DOHH2 (cell line): ENCODE measurements at regions not wholly inside any gene's neighbourhood (a gene's known extent, or its start where the extent isn't known, plus 50 kb on each side); places are given as distances from the start of the nearest gene placed in this dataset.

ENCODE experiments used
- H3F3A ChIP-seq: fragments of 200-600 bp; sonication (generic), shearing (Covaris generic); 2 replicates; pipeline ENCODE4 v1.6.0; 2016; ENCODE audit warnings: antibody characterized with exemption, mild to moderate bottlenecking; ENCODE audit not compliant: control insufficient read depth, insufficient read depth
- H3K27ac ChIP-seq: fragments of 200-600 bp; sonication (generic); 2 replicates; pipeline ENCODE4 v1.5.1; 2014; ENCODE audit warnings: low read depth, mild to moderate bottlenecking, low read length, moderate library complexity
- H3K27me3 ChIP-seq: fragments of 200-600 bp; sonication (generic); 2 replicates; pipeline ENCODE4 v1.6.1; 2014; ENCODE audit warnings: mild to moderate bottlenecking, low read length, mixed read lengths; ENCODE audit not compliant: control insufficient read depth
- H3K36me3 ChIP-seq: fragments of 200-600 bp; sonication (generic); 2 replicates; pipeline ENCODE4 v1.6.1; 2014; ENCODE audit warnings: mild to moderate bottlenecking, low read length, moderate library complexity, mixed read lengths; ENCODE audit not compliant: control insufficient read depth
- H3K4me1 ChIP-seq: fragments of 200-600 bp; sonication (generic); 2 replicates; pipeline ENCODE4 v1.6.1; 2014; ENCODE audit warnings: mild to moderate bottlenecking, low read length, mixed read lengths; ENCODE audit not compliant: control insufficient read depth
- H3K4me2 ChIP-seq: fragments of 200-600 bp; sonication (generic); 2 replicates; pipeline ENCODE4 v1.6.0; 2014; ENCODE audit warnings: mild to moderate bottlenecking, low read length, moderate library complexity
- H3K4me3 ChIP-seq: fragments of 200-600 bp; sonication (generic); 2 replicates; pipeline ENCODE4 v1.5.1; 2014; ENCODE audit warnings: mild to moderate bottlenecking, low read length, mixed read lengths
- H3K79me2 ChIP-seq: fragments of 200-600 bp; sonication (generic); 2 replicates; pipeline ENCODE4 v1.6.1; 2014; ENCODE audit warnings: mild to moderate bottlenecking, low read length, mixed read lengths; ENCODE audit not compliant: control insufficient read depth
- H3K9me2 ChIP-seq: fragments of 200-600 bp; sonication (generic); replicated peaks from 2 replicates; pipeline ENCODE4 v1.6.1; 2014; ENCODE audit warnings: mild to moderate bottlenecking, low read length, mixed read lengths; ENCODE audit not compliant: control insufficient read depth
- H3K9me3 ChIP-seq: fragments of 200-600 bp; sonication (generic); 2 replicates; pipeline ENCODE4 v1.6.1; 2014; ENCODE audit warnings: antibody characterized with exemption, low read length, mixed read lengths; ENCODE audit not compliant: control insufficient read depth, insufficient read depth
- H4K20me1 ChIP-seq: fragments of 200-600 bp; sonication (generic); 2 replicates; pipeline ENCODE4 v1.6.0; 2014; ENCODE audit warnings: low read depth, mild to moderate bottlenecking, antibody characterized with exemption, low read length, moderate library complexity; ENCODE audit not compliant: control insufficient read depth, insufficient read depth
- CTCF ChIP-seq: fragments of 200-600 bp; sonication (generic); IDR thresholded peaks from one replicate; pipeline ENCODE4 v1.5.1; 2014; ENCODE audit warnings: antibody characterized with exemption, mild to moderate bottlenecking, low read depth, low read length; ENCODE audit not compliant: poor library complexity, severe bottlenecking
- EZH2phosphoT487 ChIP-seq: fragments of 200-600 bp; sonication (generic); IDR thresholded peaks from 2 replicates; pipeline ENCODE4 v1.6.1; 2017; ENCODE audit warnings: borderline replicate concordance, mild to moderate bottlenecking, antibody characterized with exemption, low read length, moderate library complexity, mixed read lengths

GRCh38 chr5:40400245-40400644, 279.5 kb upstream of the PTGER4 start:
- H3K4me2 ChIP-seq, result no peak overlapping the region
- H3K27ac ChIP-seq, result no peak overlapping the region
- H3K36me3 ChIP-seq, result no peaks in the 10 kb centered on the region
- H3K4me1 ChIP-seq, result no peaks in the 10 kb centered on the region
- H3K4me3 ChIP-seq, result no peak overlapping the region
- H3K9me2 ChIP-seq, result no peaks in the 10 kb centered on the region
- H4K20me1 ChIP-seq, result no peaks in the 10 kb centered on the region
- no peaks in the 10 kb centered on the region for H3K9me3 ChIP-seq
- H3K27me3 ChIP-seq, result no peaks in the 10 kb centered on the region
- no peaks in the 10 kb centered on the region for H3F3A ChIP-seq
- TF ChIP-seq EZH2phosphoT487 (no peak), CTCF (no peak)
- no peaks in the 10 kb centered on the region for H3K79me2 ChIP-seq

GRCh38 chr5:40399349-40399748, 280.4 kb upstream of the PTGER4 start:
- Histone ChIP-seq H3K27me3 (no peaks in the 10 kb centered on the region), H3K4me3 (no peak overlapping the region), H4K20me1 (no peaks in the 10 kb centered on the region), H3K4me2 (no peak overlapping the region), H3F3A (no peaks in the 10 kb centered on the region), H3K79me2 (no peaks in the 10 kb centered on the region), H3K4me1 (no peaks in the 10 kb centered on the region), H3K36me3 (no peaks in the 10 kb centered on the region), H3K9me3 (no peaks in the 10 kb centered on the region), H3K9me2 (no peaks in the 10 kb centered on the region), H3K27ac (no peak overlapping the region)
- no peak for TF ChIP-seq EZH2phosphoT487

GRCh38 chr5:40397976-40398375, 281.7 kb upstream of the PTGER4 start:
- Histone ChIP-seq H3K9me3 (no peaks in the 10 kb centered on the region), H3K4me1 (no peaks in the 10 kb centered on the region), H3K4me2 (no peak overlapping the region), H4K20me1 (no peaks in the 10 kb centered on the region), H3K79me2 (no peaks in the 10 kb centered on the region), H3K36me3 (no peaks in the 10 kb centered on the region), H3F3A (no peaks in the 10 kb centered on the region), H3K27ac (no peak overlapping the region), H3K4me3 (no peak overlapping the region), H3K9me2 (no peaks in the 10 kb centered on the region), H3K27me3 (no peaks in the 10 kb centered on the region)
- TF ChIP-seq CTCF, result no peak
- no peak for TF ChIP-seq EZH2phosphoT487

- no peak overlapping the region for H3K4me2 ChIP-seq
- H3K9me3 ChIP-seq, result no peaks in the 10 kb centered on the region
- no peak overlapping the region for H3K4me3 ChIP-seq
- H3K4me1 ChIP-seq, result peaks cover 5% of the 10 kb centered on the region
- H3K79me2 ChIP-seq, result no peaks in the 10 kb centered on the region
- H3K27ac ChIP-seq, result no peak overlapping the region
- no peak for TF ChIP-seq CTCF
- no peak for TF ChIP-seq EZH2phosphoT487
- H3K9me2 ChIP-seq, result no peaks in the 10 kb centered on the region
- H3F3A ChIP-seq, result no peaks in the 10 kb centered on the region
- no peaks in the 10 kb centered on the region for H3K27me3 ChIP-seq
- H3K36me3 ChIP-seq, result no peaks in the 10 kb centered on the region
- no peaks in the 10 kb centered on the region for H4K20me1 ChIP-seq
Measured at GRCh38 chr5:40397091-40397490, 282.6 kb upstream of the PTGER4 start.
